GM19025 (cell line): ENCODE measurements at regions not wholly inside any gene's neighbourhood (a gene's known extent, or its start where the extent isn't known, plus 50 kb on each side); places are given as distances from the start of the nearest gene placed in this dataset.

Experiments used
- ATAC-seq: cut with Tn5 transposase; IDR thresholded peaks from one replicate; pipeline ENCODE4 v1.9.1; 2021; ENCODE audit warnings: mild to moderate bottlenecking, low read depth, moderate library complexity; ENCODE audit not compliant: unreplicated experiment

- no peak for ATAC-seq
Observed at GRCh38 chr5:15447209-15447608, 52.8 kb upstream of the FBXL7 start.

GRCh38 chr5:15446552-15446951, 53.4 kb upstream of the FBXL7 start:
- no peak for ATAC-seq

GRCh38 chr5:15442193-15442570, 57.8 kb upstream of the FBXL7 start:
- no peak for ATAC-seq

GRCh38 chr5:15441433-15442192, 58.4 kb upstream of the FBXL7 start:
- no peak for ATAC-seq

- ATAC-seq, result no peak
Observed at GRCh38 chr5:15440434-15440833, 59.5 kb upstream of the FBXL7 start.

GRCh38 chr5:15439801-15440200, 60.2 kb upstream of the FBXL7 start:
- ATAC-seq, result no peak

- ATAC-seq, result no peak
Observed at GRCh38 chr5:15433709-15434108, 66.3 kb upstream of the FBXL7 start.

GRCh38 chr5:15431923-15432322, 68.1 kb upstream of the FBXL7 start:
- ATAC-seq, result no peak

- no peak for ATAC-seq
Observed at GRCh38 chr5:15425766-15426165, 74.2 kb upstream of the FBXL7 start.

- no peak for ATAC-seq
Observed at GRCh38 chr5:15424769-15425168, 75.2 kb upstream of the FBXL7 start.

GRCh38 chr5:15421921-15422412, 78.0 kb upstream of the FBXL7 start:
- ATAC-seq, result no peak

- no peak for ATAC-seq
Observed at GRCh38 chr5:15421381-15421780, 78.6 kb upstream of the FBXL7 start.

GRCh38 chr5:15420201-15420600, 79.8 kb upstream of the FBXL7 start:
- ATAC-seq, result no peak

GRCh38 chr5:15417156-15417555, 82.8 kb upstream of the FBXL7 start:
- ATAC-seq, result no peak

GRCh38 chr5:15406478-15406877, 93.5 kb upstream of the FBXL7 start:
- no peak for ATAC-seq

- ATAC-seq, result no peak
Observed at GRCh38 chr5:15393146-15393545, 106.8 kb upstream of the FBXL7 start.

- no peak for ATAC-seq
Observed at GRCh38 chr5:15391704-15392397, 108.1 kb upstream of the FBXL7 start.

- no peak for ATAC-seq
Observed at GRCh38 chr5:15388866-15389265, 111.1 kb upstream of the FBXL7 start.

- no peak for ATAC-seq
Observed at GRCh38 chr5:15387931-15388524, 112.0 kb upstream of the FBXL7 start.

GRCh38 chr5:15386122-15386521, 113.9 kb upstream of the FBXL7 start:
- no peak for ATAC-seq

GRCh38 chr5:15385553-15385952, 114.4 kb upstream of the FBXL7 start:
- ATAC-seq, result no peak

GRCh38 chr5:15385037-15385436, 114.9 kb upstream of the FBXL7 start:
- ATAC-seq, result no peak
